Activated naive CD8-positive, alpha-beta T cell treated with anti-CD3 and anti-CD28 coated beads, Interleukin-2, amount 50 U/mL, for 16 hours (primary cell): ENCODE measurements at regions not wholly inside any gene's neighbourhood (a gene's known extent, or its start where the extent isn't known, plus 50 kb on each side); places are given as distances from the start of the nearest gene placed in this dataset.

ENCODE experiments used
- DNase-seq: peaks from one replicate; pipeline ENCODE4 v3.0.0-alpha.2; 2020; ENCODE audit warnings: low read depth, low spot score

DNA sequence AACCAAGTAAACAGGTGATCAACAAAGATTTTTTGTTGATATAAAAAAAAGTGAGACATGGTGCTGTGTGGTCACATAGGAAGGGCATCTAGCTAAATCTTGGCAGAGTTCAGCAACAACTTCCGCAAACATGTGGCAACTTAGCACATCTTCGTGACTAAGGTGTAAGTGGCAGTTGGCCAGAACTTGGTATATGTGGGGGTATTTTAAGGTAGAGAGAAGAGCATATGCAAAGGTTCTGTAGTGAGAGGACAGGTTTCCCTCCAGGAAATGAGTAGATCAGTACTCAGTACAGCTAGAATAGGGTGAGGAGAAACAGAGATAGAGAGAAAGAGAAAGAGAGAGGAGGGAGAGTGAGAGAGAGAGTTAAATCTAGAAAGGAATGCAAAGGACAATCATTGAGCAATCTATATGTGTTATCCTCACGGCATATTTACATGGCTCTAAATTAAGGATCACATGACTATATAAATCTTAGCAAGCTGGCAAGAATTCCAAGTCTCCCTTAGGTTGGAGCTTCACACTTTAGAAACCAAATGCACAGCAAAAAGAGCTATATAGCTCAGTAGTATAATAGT is 227.7 kb upstream of the HMGA2 start:
- no peak for DNase-seq

DNA sequence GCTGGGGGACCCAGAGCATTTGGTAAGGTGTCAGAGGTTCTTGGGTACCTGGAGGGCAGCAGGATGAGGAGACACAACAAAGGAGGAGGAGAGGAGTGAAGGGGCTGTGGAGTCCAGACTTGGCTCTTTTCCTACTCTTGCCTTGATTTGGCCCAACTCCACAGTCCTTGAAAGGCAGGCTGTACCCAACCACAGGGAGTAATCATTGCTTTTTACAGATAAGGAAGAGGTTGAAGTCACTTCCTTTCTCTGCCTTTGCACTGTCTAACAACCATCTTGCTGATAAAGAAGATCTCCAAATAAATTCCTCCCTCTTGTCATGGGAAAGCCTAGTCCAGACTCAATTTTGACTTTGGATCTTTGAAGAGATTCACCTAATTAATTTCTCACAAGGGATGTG is 226.8 kb upstream of the HMGA2 start:
- DNase-seq, result no peak

DNA sequence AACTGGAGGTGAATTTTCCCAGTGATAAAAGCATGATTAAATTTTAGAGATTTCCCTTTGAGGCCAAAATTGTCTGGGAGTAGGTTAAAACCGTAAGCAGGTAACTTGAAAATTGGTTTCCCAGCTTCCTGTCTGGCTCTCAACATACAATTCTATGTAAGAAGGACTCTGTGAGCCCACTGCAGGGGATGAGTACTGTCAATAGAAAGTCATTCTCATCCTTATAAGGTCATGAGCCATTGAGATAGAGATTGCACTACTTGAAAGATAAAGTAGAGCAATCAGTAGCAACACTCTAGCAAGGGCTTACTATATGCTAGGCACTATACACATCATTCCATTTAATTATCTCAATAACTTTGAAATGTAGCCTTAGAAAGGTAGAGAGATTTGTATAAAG is 225.6 kb upstream of the HMGA2 start:
- no peak for DNase-seq

DNA sequence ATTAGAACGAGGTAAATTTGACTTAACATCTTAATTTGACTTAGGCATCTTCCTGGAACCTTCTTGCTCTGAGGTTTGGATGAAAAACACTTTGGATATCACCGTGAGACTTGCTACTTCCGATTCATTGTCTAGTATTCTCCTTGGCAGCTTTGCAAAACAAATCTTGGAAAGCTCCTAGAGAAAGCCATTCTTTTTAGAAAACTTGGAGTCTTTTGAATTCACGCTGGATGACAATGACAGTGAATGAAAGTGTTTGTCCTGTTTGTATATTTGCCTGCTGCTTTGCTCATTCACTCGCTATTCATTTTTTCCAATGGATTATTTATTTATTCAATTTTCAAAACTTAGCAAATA is 222.1 kb upstream of the HMGA2 start:
- DNase-seq, result no peak

DNA sequence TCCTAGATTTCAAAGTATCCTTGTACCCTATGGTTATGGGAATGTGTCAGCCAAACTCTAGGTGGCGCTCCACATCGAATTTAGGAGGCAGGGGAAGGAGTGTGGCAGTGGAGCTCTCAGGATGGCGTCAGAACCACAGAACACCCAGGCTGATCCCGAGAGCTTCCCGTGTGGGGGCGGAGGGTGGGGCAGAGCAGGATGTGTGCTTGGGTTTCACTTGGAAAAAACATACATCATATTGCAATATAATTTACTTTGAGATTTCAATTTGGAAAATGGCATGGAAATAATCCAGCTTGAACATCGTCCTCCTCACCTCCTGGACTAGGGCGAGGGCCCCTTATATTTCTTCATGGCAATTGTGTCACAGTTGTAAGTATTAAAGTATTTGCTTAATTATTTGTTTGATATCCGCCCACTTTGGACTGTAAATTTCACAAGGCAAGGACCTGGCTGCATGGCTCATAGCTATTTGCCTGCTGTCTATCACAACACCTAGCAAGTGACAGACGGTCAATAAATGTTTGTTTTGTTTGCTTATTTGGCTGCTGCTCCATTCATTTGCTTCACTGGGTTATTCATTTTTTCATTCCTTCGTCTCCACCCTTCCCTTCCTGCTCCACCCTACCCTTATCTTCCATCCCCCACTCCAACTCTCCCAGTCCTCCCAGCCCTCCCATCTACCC is 221.5 kb upstream of the HMGA2 start:
- DNase-seq, result no peak

DNA sequence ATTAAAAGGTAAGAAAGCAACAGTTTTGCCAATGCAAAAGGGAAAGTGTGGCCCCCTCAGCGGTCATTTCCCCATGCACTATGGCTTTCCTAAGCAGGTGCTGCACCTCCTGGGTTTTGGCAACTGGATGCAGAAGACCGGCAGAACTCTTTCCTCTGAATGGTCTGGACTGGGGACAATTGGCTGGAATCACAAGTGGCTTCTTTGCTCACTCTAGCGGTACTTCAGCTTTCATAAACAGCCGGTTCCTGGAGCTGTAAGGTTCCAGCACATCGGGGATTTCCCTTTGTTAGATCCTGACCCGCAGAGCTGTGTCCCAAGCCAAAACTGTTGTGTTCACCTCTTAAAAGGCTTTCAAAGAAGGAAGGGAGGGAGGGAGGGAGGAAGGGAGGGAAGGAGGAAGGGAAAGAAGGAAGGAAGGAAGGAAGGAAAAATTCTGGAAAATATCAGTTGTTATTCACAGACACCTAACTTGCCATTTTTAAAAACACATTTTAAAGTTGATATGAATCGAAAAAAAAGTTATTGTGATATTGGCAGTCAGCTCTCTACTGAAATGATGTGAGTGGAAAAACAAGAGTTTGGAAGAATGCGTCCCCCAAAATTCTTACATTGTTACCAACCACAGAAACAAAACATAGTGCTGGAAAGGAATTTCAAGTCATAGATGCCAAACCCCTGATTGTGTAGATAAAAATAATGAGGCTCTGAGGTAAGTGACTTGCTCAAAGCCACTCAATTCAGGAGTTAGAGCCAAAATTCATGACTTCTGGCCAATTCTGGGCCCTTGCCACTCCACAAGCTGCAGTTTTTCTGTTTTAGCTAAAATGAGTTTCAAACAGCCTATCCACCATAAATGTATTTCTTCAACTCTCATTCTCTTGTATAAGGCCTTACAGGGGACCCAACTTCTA is 220.6 kb upstream of the HMGA2 start:
- no peak for DNase-seq

DNA sequence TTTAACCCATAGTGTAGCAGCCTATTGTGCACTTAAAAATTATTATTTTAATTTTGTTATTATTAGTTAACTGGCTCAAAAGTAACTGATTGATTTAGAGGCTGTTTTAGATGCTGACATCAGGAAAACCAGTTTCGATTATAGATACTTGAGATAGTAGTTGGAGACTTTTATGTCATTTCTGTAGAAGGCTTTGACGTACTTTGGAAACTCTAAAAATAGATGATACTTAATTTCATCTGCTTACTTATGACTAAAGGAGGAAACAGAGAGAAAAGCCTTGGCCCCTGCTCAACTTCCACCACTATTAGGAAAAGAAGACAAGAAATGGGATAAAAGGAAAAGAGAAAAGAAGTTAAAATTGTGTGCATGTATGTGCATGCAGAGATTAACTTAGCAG is 219.3 kb upstream of the HMGA2 start:
- DNase-seq, result no peak

DNA sequence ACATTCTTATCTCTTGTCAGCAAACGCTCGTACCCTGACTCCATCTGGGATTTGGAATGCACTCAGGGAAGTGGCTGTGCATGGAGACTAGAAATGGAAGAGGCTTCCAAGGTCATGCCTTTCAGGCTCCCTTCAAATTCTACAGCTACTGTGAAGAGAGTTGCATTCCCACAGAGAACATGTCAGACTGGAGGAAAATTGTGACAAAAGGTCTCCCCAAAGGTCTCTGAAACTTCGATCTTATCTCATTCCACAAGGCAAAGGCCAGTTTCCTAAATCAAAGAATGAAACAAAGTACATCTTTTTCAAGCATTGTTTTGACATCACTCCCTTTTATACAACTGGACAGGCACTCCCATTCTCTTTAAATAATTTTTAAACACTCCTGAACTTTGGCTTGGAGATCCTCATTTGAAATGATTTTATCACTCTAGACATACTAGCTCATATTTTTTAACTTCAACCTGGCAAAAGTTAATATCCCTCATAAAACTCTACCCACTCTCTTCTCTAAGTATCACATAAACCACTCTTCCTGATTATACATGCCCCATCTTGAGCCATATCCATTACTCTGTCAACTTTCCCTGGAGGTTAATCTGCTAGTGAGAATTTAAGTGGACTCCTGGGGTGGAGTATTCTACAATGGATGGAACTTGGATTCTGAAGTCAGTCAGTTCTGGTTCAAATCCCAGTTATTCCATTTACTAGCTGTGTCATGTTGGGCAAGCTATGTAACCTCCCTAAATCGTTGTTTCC is 218.1 kb upstream of the HMGA2 start:
- no peak for DNase-seq

DNA sequence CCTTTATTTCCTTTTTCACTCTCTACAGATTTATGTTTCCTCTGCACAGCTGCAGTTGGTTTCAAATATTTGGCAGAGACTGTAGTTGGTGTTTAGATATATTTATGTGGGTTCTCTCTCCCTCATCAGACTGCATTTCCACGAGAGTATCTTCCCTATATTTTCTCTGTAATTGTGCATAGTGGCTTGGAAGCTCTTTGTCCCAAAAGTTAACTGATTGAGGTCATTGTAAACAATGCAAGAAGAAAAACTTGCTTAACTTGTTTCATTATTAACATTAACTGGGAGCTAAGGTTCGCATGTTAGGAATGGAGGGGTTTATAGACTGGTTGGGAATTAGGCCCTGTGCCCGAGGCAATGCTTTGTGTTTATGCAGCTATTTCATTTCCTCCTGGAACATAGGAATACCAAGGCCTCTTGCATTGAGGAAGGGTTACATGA is 216.9 kb upstream of the HMGA2 start:
- no peak for DNase-seq

DNA sequence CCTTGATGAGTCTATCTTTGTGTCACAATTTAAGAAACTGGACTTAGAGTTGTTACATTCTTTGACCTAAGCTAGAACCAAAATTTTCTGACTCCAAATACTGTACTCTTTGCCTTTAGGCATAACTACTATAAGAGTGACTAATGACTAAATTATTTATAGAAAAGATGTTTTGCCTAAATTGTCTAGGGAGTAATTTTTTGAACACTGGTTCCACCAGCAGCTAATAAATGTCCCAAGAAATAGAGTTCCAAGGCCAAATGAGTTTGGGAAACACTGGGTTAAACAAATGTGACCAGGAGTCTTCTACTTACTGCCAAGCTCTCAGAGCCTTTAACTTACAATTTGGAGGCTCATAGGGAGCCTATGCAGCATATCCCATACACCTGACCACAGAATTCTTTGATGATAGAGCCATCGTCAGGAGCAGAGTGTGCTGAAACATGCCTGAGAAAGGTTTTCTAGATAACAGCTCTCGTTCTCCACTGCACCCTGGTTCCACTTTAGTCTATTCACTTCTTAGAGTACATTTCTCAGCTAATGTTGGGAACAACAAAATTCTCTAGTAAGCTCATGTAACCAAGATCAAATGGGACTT is 215.9 kb upstream of the HMGA2 start:
- no peak for DNase-seq

DNA sequence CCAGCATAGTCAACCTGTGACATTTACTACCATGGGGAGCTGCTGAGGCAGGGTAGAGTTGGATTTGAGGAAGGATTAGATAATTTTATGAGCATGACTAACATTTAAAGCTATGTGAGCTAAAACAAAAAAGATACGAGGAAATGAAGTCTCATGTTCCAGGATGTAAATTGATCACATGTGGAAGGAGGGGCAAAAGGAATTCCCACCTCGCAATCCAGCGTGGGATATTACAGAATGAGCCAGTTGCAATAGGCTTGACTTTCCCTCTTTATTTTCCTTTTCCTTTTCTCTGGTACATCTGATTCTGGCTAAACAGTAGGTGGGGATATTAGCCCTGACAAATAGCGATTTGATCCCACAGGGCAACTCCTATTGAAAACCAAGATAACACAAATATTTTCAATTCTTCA is 214.9 kb upstream of the HMGA2 start:
- DNase-seq, result no peak

DNA sequence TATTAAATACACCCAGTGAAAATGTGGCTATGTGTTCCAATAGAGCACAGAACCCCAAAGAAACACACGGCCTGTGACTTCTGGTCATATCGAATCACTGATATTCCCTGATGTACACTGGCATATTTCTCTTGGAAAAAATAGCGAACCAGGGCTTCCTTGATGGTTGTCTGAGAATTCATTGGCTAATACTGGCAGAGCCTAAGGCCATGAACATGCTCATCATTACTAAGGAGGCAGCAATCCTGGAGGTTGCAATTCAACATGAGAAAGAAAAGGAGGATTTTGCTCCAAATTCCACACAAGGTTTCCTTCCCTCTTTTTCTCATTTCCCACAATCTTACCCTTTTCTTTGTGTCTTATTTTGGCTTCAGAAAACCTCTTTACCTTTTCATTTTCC is 212.9 kb upstream of the HMGA2 start:
- no peak for DNase-seq

DNA sequence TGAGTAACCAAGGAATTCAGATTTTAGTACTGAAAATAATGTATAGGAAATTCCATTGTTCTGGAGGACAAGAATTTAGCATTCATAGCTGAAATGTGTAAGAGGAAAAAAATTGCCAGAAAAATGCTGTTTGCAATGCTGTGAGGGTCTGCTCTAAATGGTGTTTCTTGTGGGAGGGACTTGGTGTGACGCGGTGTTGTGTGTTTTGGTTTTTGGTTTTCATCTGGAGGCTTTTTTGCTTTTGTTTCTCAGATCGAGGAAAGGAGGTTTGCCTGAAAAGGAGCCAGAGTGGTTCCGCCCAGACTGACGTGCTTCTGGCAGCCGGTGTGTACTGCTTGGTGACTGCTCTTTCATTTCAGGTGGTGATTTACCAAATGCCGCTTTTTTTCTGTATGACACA is 211.8 kb upstream of the HMGA2 start:
- no peak for DNase-seq

DNA sequence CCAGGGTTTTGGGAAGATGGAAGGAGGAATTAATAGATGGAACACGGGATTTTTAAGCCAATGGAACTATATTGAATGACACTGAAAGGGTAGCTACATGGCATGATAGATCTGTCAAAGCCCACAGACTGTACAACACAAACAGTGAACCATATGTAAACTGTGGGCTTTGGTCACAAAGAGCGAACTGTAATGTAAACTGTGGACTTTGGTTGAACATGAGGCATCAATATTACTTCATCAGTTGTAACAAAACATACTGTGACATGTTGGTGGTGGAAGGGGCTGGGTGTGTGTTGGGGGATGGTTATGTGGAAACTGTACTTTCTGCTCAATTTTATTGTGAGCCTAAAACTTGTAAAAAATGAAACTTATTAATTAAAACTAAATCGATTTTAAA is 210.6 kb upstream of the HMGA2 start:
- DNase-seq, result no peak

DNA sequence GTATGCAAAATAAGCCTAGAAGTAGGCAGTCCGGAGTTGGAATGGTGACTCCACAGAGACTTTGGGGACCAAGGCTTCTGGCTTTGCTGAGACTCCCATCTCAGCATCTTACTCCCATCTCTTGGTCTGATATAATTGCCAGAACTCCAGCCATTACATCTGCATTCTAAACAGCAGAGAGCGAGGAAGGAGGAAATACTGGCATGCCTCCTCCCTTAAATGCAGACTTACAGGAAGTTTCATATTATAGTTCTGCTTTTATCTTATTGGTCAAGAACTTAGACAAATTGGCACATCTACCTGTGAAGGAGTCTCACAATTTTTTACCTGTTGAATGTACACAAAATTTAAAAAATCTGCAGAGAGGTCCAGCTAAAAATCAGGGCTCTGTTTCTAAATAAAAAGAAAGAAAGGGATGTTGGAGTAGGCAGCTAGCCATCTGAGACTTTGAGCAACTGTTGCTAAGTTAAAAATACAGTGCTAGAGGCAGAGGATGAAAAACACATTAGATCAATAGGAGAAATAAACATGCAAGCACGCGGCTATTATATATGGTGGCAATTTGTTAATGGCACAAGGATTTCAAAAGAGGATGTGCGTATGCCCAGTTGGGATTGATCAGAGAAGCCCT is 209.9 kb upstream of the HMGA2 start:
- DNase-seq, result no peak

DNA sequence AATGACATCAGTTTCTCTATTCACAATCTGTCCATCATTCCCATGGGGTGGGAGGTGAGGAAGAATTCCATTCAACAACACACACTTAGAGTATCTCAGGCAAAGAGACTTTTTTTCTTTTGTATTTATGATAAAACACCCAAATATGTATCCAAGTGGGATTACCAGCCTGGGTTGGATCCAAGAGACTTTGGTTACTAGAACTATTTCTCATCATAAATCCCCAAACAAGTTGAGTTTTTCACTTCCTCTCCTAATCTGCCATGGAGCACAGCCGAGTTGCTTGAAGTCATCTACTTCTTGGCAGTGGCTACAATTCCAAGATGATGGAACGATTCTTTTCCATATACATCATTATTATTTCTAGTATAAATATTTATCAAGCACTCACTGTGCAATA is 209.2 kb upstream of the HMGA2 start:
- DNase-seq, result no peak

DNA sequence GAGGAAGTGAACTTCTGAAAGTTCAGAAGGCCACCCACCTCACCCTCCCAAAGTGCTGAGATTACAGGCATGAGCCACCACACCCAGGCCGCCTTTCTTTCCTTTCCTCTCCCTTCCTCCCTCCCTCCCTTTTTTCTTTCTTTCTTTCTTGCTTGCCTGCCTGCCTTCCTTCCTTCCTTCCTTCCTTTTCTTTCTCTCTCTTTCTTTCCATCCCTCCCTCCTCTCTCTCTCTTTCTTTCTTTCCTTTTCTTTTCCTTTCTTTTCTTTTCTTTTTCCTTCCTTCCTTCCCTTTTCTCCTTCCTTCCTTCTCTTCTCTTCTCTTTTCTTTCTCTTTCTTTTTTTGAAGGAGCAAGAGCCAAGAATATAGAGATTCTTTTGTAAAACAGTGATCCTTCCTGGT is 208.3 kb upstream of the HMGA2 start:
- DNase-seq, result no peak

DNA sequence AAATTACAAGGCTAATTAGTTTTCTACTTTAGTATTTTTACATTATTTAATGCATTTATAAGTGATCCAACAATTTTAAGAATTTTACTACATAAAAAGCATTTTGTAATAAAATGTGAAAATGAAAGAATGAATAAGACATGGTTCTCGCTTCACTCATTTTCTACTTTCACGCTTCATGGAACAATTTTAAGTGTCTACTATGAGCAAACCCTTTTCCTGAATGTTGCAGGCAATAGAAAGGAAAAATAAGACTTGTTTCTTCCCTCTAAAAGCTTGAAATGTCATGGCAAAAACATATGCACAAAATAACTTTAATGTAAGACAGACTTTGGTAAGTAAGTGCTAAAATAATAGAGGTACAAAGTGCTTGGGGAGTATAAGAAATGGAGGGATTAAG is 205.7 kb upstream of the HMGA2 start:
- no peak for DNase-seq

DNA sequence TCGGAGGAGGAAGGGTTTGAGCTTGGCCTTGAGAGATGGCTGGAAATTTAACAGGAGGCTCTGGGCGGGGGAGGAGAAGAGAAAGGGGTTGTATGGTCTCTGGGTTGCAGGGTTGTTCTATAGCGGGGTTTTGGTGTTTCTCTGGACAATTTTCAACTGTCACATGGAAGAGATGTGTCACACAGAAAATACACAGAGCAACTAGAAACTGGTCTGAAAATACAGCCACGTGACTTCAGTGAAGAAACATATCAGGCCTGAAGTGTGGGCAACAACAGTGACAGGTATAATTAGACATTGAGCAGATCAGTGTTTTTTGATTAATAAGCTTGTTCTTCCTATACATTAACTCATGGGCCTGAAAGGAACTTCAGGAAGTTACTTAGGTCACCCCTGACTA is 205.3 kb upstream of the HMGA2 start:
- no peak for DNase-seq

DNA sequence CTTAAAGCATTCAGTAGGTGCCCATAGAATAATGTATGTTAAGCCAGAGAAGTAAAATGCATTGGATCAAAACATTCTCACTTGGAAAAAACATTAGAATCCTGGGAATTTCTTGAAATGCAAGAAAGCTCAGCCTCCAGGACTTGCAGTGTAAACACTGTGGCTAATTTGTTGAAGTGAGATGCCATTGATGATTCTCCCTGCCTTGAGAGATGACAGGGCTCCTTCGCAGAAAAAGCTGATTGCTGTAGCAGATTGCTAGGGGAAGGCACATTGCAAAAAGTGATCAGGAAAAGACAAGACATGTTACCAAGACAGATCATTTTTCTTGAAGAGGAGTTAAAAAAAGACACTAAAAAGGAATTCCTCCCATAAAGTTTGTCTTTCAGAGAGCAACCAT is 204.2 kb upstream of the HMGA2 start:
- no peak for DNase-seq

DNA sequence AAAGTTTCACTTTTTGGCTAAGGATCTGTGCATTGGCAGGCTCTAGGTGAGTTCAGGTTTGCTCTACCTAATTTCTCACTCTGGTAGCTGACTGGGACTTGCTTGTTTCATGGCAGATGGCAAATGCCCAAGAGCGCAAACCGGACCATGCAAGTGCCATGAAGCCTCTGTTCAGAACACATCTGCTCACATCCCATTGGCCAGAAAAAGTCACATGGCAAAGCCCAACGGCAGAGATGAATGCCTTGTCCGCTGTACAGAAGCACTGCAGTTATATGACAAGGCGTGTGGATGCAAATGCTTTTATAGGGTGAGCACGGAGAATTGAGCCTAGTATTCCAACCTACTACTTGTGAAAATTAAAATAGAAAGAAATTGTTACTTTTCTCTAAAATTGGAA is 202.2 kb upstream of the HMGA2 start:
- no peak for DNase-seq
